ENCODE measurements at regions not wholly inside any gene's neighbourhood (a gene's known extent, or its start where the extent isn't known, plus 50 kb on each side); places are given as distances from the start of the nearest gene placed in this dataset.
"Not testable (repeated sequence)": the region's sequence is repeated elsewhere in the genome, so short reads cannot be mapped to it uniquely, and the experiment has no call there.

DNA sequence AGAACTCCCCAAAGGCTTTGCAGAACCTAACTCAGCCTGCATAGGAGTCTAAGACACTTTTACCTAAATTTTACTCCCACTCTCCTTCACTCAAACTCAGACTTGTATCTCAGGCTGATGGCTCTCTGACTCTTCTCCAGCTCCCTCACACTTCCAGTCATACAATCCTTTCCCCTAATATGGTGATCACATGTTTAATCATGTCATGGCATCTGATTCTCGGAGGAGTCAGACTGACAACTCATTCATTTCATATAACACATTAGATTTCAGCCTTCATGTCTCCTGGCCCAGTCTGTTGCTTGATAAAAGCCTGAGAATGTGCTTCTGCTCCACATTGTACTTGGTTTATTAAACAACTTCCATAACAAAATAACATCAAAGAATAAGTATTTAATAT lies 1503.9 kb upstream of the TENM4 start:
- DNase-seq (ENCODE audit: low read depth), result no peak

DNA sequence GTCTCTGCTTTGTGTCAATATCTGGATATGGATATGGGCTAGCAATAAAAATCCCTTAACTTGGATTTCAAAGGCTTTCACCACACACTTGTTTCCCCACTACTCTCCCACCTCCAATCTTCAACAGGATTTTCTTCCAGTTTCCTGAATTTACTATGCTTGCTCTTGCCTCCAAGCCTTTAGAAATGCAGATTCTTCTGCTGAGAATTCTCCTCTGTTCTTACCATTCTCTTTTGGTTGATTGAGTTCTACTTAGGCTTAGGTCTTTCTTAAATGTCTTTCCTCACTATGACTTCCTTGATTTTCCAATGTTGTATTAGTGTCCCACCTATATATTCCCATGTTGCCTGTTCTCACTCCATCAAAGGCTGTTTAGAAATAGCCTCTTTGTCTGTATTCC lies 1502.4 kb upstream of the TENM4 start:
- DNase-seq (ENCODE audit: low read depth), result no peak

DNA sequence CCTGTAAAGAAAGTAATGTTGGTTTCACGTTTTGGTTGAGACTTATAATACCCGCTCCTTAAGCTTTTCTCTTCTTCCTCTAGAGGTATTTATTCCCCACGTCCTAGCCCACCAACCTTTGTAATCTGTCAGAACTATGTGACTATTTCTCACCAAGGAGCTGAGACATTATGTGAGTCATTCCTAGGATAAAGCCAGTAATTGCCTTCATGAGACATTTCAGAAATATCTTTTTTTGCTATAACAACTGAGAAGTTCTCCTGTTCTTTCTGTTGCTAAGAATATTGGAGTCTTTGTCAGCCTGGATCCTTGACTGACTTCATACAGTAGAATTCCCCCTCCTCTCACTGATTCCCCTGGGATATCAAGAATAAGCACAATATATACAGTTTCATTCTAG lies 1497.0 kb upstream of the TENM4 start:
- no peak for DNase-seq (ENCODE audit: low read depth)

DNA sequence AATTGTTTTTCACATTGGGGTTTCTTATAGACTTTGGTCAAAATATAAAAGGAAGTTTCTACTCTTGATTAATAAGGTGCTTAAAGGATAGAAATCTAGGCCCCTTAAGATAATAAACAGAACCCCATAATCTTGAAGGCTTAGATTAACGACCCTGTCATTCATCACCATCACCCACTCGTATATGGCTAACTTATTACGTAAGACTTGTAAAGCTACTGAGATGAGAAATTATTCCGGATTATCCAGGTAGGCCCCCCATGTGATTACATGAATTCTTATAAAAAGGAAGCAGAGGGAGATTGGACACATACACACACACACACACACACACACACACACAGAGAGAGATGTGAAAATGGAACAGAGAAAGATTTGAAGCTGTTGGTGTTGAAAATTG lies 1489.2 kb upstream of the TENM4 start:
- no peak for DNase-seq (ENCODE audit: low read depth)

DNA sequence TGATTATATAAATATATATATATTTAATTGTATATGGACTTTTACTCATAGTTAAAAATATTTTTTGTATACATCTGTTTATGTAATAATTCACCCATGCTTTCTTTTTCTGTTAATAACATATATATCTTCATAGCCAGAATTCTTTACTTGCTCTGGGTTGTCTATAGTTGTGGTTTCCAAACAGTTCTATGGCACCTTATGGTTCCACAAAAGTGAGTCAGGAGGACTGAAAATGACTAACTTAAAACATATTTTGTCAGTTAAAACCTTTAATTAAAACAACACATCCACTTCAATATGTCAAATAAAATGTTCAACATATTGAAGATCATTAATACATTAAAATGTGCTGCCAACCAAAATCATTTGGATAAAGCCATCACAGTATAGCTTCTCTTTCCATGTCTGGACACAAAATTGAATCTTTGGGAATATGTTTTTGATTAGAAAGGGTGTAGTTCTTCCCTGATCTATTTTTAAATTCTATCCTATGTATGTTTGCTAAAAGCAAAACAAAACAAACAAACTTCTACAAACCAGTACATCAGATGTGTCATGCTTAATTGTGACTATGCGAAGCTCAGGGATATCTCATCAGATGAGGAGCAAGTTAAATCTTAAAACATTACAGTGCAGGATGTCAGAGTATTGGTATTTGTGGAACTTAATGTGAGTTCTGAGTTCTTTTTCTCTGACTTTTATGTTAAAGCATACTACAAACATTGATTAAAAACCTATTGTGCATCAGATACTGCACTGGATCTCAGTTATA lies 1488.4 kb upstream of the TENM4 start:
- no peak for DNase-seq (ENCODE audit: low read depth)

DNA sequence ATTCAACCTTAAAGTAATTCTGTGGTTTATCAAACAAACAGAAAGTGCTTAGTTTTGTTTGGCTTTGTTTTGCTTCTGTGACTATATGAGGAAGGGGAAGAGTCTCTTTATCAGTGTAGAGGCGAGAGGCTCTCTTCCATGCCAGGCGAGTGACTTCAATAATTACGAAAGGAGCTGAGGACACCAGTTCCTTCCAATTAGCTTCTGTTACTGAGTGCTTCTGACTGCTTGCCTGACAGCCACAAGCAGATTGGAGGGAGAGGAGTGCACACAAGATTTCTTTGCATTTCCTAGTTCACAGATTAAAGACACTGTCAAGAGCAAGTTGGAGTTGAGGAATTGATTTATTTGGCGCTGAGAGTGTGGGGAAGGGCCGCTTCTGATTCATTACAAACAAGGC lies 1484.5 kb upstream of the TENM4 start:
- no peak for DNase-seq (ENCODE audit: low read depth)

DNA sequence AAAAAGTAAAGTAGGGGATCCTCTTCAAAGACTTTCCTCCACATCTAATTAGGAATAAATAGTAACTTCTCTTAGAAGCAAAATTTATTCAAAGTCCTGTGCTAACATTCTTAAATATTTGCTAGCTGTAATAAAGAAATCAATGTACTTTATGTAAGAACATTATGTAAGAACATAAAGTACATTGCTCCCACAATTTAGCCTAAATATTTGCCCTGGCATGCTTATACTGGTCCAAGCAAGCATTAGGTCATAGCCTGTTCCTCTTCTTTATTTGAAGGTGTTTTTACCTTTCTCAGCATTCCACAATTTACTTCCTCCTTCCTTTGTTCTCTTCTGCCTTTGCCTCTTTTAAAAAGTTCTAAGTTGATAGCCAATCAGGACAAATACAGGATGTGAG lies 1480.5 kb upstream of the TENM4 start:
- DNase-seq (ENCODE audit: low read depth), result not testable (repeated sequence)

DNA sequence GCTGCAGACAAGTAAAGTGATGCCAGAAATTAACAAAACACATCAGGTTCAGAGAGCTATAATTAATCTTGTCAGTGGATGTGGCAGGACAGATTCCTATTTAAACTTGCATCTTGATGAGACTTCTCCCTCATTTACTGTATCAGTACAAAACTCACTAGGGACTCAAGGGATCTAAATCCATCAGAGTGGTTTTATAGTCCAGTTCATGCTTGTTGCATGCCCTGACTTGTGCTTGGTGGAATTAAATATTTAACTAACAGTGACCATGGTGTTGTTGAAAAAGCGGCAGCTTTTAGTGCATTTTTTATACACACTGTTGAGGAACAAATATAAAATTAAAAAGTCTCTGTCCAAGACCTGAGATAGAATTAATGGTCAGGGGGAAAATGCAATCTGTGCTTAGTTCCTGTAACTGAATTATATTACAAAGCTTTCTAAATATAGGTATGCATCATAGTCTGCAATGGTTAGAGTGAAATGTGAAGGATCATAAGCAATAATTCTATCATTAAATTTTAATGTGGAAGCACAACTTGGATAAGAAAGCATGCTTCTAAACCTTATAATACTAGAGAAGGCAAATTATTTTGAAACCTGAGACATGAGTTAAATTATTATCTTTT lies 1475.5 kb upstream of the TENM4 start:
- DNase-seq (ENCODE audit: low read depth), result no peak

DNA sequence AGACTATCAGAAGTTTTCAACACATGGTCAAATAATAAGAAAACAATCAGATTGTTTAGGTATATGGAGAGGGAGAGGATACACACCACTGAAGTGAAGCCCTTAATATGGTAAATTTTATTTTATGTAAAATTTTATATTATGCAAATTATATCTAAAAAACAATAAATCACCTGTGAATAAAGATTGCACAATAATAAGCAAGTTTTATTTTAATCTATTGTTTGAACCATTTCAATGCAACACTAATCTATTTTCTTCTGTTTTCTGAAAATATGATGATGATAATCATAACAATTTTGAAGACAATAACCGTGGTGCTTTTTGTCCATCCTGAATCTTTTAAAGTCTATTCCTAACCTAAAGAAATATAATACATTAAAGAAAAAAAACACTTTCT lies 1473.5 kb upstream of the TENM4 start:
- DNase-seq (ENCODE audit: low read depth), result no peak

DNA sequence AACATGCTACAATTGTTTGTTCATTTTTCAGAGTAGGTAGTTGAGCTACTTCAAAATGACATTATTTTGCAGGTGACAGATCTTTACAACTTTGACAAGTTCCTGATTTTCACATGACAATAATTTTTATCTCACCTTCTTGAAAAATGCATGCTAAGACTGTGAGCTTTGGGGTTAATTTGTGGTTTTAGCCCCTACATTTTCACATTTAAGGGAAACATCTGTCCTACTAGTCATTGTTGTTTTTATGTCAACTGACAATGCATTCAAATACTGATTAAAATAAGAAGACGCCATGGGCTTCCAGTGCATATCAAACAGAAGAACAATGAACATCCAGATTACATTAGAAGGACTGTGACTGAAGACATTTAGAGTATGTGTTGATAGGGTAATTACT lies 1470.8 kb upstream of the TENM4 start:
- no peak for DNase-seq (ENCODE audit: low read depth)

DNA sequence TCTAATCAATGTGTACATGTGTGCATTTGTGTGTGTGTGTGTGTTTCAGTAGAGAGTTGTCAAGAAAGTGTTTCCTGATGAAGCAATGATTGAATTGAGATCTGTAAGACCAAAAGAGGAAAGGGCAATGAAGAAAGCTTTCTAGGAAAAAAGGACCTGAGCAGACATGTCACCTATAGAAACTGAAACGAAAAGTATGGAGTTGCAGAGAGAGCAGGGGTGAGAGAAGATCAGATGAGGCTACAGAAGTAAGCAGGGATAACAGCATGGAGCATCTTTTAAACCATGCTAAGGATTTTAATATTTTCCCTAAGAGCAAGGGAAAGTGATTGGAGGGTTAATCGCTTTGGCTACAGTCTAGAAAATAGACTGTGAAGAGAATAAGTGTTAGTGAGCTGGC lies 1459.4 kb upstream of the TENM4 start:
- no peak for DNase-seq (ENCODE audit: low read depth)

DNA sequence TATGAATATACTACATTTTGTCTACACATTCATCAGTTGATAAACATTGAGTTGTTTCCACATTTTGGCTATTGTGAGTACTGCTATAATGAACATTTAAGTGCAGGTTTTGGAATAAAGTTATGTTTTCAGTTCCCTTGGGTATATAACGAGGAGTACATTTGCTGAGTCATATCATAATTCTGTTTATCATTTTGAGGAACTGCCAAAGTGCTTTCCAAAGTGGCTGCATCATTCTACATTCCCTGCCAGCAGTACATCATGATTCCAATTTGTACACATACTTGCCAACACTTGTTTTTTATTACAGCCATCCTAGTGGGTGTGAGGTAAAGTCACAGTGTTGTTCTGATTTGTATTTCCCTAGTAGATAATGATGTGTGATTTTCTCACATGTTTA lies 1458.6 kb upstream of the TENM4 start:
- DNase-seq (ENCODE audit: low read depth), result no peak

DNA sequence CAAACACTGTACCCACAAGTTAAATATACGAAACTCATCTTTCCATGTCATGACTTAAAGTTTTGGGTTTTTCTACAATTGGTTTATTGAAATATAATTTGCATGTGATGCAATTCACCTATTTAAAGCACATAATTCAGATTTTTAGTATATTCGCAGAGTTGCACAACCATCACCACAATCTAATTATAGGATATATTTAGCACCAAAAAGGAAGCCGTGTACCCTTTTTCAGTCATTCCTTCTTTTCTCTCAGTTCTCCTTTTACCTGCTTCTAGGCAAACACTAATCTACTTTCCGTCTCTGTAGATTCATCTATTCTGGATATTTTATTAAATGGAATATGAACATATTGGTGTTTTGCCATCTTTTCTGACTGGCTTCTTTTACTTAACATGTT lies 1458.1 kb upstream of the TENM4 start:
- DNase-seq (ENCODE audit: low read depth), result no peak

DNA sequence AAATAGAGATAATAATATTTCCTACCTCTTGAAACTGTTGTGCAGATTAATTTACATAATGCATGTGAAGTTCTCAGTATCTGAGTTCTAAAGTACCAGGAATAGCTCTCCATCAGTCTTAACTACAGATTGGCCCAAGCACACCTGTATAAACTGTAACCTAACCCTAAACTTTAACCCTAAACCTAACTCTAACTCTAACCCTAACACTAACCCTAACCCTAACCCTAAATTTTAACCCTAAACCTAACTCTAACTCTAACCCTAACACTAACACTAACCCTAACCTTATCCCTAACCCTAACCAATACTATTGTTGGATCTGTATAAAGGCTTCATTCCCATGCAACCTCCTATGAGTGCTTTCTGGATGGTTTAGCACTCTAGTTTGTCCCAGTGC lies 1445.9 kb upstream of the TENM4 start:
- DNase-seq (ENCODE audit: low read depth), result no peak

DNA sequence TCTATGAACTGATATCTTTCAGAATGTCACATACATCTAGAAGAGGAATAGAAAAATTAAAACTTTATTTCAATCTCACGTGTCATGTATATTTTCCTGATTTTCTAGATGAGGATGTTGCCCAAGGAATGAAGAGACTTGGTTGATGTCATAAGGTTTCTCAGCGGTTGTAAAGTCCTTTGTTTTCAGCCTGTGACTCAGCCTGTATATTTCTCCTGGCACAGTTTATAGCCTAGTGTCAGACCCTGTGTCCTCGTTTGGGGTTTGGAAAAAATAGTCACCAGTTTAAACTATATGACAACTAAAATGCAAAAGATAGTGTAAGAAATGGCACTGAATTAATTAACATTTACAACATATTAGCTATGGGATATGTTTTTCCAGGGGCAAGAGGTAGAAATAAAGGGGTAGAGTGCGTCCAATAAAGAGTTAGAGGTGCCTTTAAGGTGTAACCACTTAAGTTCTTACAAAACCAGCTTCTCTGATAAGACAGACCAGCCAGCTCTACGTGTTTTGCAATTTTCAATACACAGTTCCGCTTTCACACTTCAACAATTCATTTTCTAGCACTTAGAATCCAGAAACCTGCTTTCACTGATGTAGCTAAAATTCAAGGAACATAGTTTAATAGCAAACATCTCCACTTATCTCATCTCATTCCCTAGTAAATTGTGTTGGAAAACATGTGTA lies 1432.6 kb upstream of the TENM4 start:
- no peak for DNase-seq (ENCODE audit: low read depth)

DNA sequence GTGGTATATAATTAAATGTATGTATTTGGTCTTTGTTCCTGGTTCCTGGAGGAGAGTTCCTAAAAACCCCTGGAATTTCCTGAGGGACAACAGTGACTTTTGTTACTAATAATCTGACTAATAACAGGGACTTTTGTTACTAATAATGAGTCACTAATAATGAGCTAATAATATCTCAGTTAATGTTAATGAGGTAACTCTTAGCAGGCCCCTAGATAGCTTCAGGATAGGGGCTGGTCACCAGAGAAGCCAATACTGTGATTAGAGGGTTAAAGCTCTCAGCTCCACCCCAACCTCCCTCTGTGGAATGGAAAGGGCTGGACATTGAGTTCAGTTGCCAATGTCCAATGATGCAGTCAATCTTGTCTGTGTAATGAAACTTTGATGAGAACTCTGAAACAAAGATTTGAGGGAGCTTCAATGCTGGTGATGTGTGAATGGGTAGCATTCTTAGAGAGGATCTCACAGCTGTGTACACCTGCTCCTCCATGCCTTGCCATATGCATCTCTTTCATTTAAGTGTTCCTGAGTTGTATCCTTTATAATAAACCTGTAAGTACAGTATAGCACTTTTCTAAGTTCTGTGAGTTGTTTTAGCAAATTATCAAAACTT lies 1431.4 kb upstream of the TENM4 start:
- no peak for DNase-seq (ENCODE audit: low read depth)

DNA sequence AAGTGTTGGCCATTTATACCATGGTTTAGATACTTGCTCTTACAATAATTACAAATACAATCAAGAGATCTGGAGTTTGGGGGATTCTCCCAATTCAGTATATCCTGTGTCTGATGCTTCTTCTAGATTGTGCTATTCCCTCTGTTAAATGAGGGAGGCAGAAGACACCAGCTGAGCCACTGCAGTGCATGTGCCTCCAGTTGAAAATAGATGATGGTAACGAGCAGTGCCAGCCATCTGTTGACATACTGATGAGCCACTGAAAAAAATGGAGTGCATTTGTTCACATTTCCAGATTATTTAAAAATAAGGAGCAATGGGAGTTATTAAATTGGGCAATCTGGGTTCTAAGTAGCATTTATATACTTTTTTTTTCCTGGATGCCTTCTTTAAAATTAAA lies 1428.0 kb upstream of the TENM4 start:
- DNase-seq (ENCODE audit: low read depth), result no peak

DNA sequence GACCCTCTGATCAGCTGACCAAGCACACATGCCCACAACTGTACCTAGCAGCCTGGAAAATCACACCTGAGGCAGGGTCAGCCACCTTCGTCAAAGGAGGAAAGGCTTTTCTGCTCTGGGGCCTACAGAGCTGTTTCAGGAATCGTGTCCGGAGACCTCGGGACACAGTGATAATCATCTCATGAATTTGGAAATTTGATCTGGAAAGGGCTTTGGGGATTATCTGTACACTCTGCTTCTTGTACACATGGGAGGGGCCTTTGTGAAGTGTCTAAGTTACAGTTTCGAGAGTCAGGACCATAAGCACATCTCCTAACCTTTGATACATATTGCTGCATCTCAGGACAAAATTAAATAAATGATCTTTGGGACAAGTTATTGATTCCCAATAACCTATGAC lies 1421.2 kb upstream of the TENM4 start:
- no peak for DNase-seq (ENCODE audit: low read depth)

DNA sequence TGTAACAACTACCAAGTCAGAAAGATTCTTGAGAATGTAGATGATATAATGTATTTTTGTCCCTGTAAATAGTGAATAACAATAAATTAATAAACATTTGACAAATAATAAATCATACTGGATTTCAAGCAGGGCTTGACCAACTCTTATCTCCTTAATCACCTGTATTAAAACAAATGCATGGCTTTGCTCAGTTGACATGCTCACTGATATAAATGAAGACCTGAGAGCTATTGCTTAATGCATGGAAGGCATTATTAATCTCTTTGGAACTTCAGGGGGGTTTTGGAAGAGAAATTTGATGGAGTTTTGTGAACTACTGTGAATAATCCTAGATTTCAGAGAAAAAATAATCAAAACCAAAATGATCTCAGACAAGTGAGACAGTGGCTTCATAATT lies 1420.4 kb upstream of the TENM4 start:
- no peak for DNase-seq (ENCODE audit: low read depth)

DNA sequence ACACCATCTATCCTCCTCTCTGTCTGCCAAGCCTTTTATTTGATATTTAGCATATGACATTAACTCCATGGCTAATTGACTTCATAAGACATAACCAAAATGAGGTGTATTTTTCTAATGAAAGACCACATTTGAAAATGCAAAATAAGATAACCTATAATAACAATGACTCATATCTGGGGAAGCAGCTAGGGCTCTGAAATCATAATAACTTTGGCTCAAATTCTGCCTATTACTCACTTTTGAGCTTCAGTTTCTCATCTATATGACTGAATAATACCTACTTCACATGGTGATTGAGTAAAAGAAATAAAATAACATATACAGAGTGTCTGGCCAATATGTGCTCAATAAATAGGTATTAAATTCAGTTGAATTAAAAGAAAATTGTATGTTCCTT lies 1419.8 kb upstream of the TENM4 start:
- DNase-seq (ENCODE audit: low read depth), result no peak

DNA sequence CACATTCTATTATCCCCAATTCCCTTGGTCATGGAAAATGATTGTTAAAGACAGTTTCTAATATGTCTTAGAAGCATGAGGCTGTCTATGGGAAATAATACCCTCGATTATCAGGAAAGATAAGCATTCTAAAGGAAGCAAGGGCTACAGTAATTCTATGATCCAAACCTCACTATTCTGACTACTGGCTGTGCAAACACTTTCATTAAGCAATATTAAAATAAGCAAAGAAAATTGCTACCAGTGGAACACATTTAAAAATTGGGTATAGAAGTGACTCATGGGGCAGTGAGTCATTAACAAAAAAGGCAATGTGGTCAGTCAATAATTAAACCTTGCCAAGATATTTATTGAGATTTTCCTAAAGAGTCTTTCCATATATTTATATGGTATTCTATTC lies 1415.2 kb upstream of the TENM4 start:
- no peak for DNase-seq (ENCODE audit: low read depth)

DNA sequence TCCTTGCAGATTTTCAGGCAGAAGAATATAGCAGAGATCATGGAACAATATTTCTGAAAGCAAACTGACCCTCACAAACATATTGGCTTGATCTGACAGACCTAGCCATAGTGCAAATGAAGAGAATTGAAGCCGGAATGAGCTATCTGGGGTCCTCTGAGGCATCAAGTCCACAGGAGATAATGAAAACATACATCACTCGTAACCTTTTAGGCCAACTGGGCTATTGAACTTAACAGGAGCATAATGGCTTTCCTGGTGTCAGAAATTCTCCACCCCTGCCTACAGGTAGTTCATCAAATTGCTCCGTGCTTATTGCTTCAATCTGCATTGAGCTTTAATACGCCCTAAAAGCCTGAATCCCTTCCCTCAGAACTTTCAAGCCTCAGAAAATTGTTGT lies 1414.6 kb upstream of the TENM4 start:
- no peak for DNase-seq (ENCODE audit: low read depth)

DNA sequence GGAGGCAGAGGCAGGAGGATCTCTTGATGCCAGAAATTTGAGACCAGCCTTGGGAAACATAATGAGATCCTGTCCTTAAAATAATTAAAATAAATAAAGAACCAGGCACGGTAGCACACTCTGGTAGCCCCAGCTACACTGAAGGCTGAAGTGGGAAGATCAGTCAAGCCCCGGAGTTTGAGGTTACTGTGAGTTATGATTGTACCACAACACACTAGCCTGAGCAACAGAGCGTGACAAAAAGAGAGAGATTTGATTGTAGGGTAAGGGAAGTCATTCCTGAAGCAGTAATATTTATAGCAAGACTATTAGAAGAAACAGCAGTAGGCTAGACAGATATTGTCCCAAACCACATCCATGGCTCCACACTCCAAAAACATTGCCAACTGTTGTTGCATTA lies 1408.4 kb upstream of the TENM4 start:
- DNase-seq (ENCODE audit: low read depth), result no peak
